ENCODE measurements at regions not wholly inside any gene's neighbourhood (a gene's known extent, or its start where the extent isn't known, plus 50 kb on each side); places are given as distances from the start of the nearest gene placed in this dataset.

DNA sequence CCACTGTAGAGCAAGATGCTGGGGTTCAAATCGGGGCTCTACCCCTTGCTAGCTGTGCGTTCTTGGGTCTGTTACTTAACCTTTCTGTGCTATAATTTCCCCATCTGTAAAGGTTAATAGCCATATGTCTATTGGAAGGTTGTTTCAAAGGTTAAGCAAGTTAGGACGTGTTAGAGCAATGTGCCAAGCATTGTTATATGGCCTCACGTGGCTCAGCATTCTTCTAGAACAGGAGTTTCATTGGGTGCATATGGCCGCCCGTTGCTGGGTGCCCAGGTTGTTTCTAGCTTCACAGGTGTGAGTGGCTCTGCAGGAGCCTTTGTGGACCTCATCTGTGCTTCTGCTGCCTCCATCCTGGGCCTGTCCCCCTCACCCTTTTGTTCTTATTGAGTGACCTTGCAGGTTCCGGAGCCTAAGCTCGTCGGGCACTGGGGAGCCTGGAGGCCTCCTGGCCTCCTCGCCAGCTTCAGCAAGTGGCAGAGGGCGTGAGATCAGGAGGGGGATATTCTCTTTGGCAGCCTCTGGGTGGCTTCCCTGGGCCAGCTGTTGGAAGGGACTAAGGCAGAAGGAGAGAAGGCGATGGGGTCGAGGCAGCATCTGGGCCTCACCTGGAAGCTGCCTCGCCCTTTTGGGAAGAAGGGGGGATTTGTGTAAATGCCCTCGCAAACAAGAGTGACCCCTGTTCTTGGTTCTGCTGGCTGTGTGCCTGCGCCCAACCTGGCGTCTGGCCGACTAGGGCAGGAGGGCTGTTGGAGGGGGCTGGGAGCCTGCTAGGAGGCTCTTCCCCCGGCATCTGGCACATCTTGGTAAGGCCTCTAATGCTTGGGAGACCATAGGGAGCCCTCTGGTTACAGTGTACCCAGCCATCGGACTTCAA lies 80.2 kb upstream of the CIBAR2 start:
- no peak for TF ChIP-seq CTCF (IDR thresholded peaks at IDR 0.05; ENCODE audit: insufficient read depth, low read depth, low read length)
- no peak for TF ChIP-seq EZH2 (IDR thresholded peaks at IDR 0.05; ENCODE audit: insufficient read depth, low read length)
